HepG2 (cell line): ENCODE measurements at regions not wholly inside any gene's neighbourhood (a gene's known extent, or its start where the extent isn't known, plus 50 kb on each side); places are given as distances from the start of the nearest gene placed in this dataset.

Source experiments
- ATAC-seq: fragments of 200-7000 bp; cut with Tn5 transposase; 3 replicates; pipeline ENCODE4 v1.9.1; 2020; ENCODE audit warnings: mild to moderate bottlenecking, moderate library complexity
- BruUV-seq: library from RNA; stranded (reverse); fragments of 400-500 nt; replicated peaks from 2 replicates; lab custom pipeline; 2021; lab: Mats Ljungman, UMichigan
- CTCF ChIA-PET: fragments of 300-600 bp; formaldehyde crosslinking; extraction: SDS; loops from one replicate; lab custom pipeline; 2021; ENCODE audit warnings: low total read pairs, inconsistent platforms, low intra/inter-chr PET ratio; lab: Yijun Ruan, JAX
- POLR2A ChIA-PET: fragments of 350-600 bp; sonication (Branson Sonifier 250); formaldehyde crosslinking; loops from one replicate; lab custom pipeline; 2020; ENCODE audit warnings: antibody characterized with exemption, inconsistent platforms; lab: Yijun Ruan, JAX
- DNase-seq: peaks from one replicate; pipeline ENCODE4 v3.0.0-alpha.2; 2015; ENCODE audit warnings: low spot score
- FAIRE-seq: peaks from 3 replicates; lab custom pipeline; 2011; peaks lifted over from hg19 to GRCh38; lab: Jason Lieb, UNC
- H2AFZ ChIP-seq: one replicate; pipeline ENCODE4 v1.6.1; 2011; ENCODE audit warnings: low read length, inconsistent platforms
- H3K27ac ChIP-seq: fragments of 300-600 bp; 3 replicates; pipeline ENCODE4 v1.8.0; 2011; ENCODE audit warnings: mixed run types, mild to moderate bottlenecking, mixed read lengths, low read length, inconsistent platforms; ENCODE audit not compliant: insufficient read depth; ENCODE audit errors: extremely low read length
- H3K27me3 ChIP-seq, 2 experiments: fragments of 200-600 bp in 1 of 2; 2 replicates in 1 of 2; 3 replicates in 1 of 2; pipeline versions ENCODE4 v1.6.0 to v1.8.0; 2011; ENCODE audit warnings: low read length in 2 of 2, mild to moderate bottlenecking in 2 of 2, moderate library complexity in 2 of 2, inconsistent platforms in 1 of 2; ENCODE audit not compliant: insufficient read depth in 2 of 2, control insufficient read depth in 1 of 2
- H3K36me3 ChIP-seq, 2 experiments: fragments of 200-600 bp in 1 of 2; replicated peaks in 1 of 2; 2 replicates in 1 of 2; 3 replicates in 1 of 2; pipeline versions ENCODE4 v1.5.1 to v1.8.0; 2011; ENCODE audit warnings: low read length in 2 of 2, inconsistent platforms in 1 of 2; ENCODE audit not compliant: insufficient read depth in 2 of 2, control insufficient read depth in 1 of 2
- H3K4me1 ChIP-seq: 2 replicates; pipeline ENCODE4 v1.5.1; 2012; ENCODE audit warnings: low read length, inconsistent platforms; ENCODE audit not compliant: insufficient read depth
- H3K4me2 ChIP-seq: 2 replicates; pipeline ENCODE4 v1.6.0; 2011; ENCODE audit warnings: low read depth, low read length, inconsistent platforms
- H3K4me3 ChIP-seq, 3 experiments: fragments of 200-600 bp in 1 of 3; sonication (generic), shearing (Covaris generic) in 1 of 3; replicated peaks in 1 of 3; 2 replicates each; pipeline ENCODE4 v1.5.1; 2011 to 2016; ENCODE audit warnings: low read length in 3 of 3, inconsistent platforms in 2 of 3, low read depth in 2 of 3, mild to moderate bottlenecking in 2 of 3, control low read depth in 1 of 3, mixed read lengths in 1 of 3; ENCODE audit not compliant: insufficient read depth in 1 of 3
- H3K79me2 ChIP-seq: one replicate; pipeline ENCODE4 v1.6.1; 2011; ENCODE audit warnings: low read length, inconsistent platforms; ENCODE audit not compliant: insufficient read depth
- H3K9ac ChIP-seq: 2 replicates; pipeline ENCODE4 v1.6.0; 2011; ENCODE audit warnings: mild to moderate bottlenecking, low read depth, low read length, inconsistent platforms; ENCODE audit not compliant: insufficient read depth
- H3K9me3 ChIP-seq: 2 replicates; pipeline ENCODE4 v1.5.1; 2012; ENCODE audit warnings: mild to moderate bottlenecking, low read length
- H4K20me1 ChIP-seq: 2 replicates; pipeline ENCODE4 v1.6.0; 2011; ENCODE audit warnings: inconsistent platforms, mild to moderate bottlenecking, low read length, moderate library complexity; ENCODE audit not compliant: insufficient read depth
- RAD51 ChIP-seq: fragments of 450-650 bp; IDR thresholded peaks from 2 replicates; pipeline ENCODE4 v1.6.1; 2016; ENCODE audit warnings: borderline replicate concordance
- RNF219 ChIP-seq: sonication (generic); formaldehyde crosslinking; IDR thresholded peaks from 2 replicates; pipeline ENCODE4 v1.5.0; 2020; ENCODE audit warnings: mild to moderate bottlenecking, missing genetic modification reagents
- WIZ ChIP-seq: sonication (generic); formaldehyde crosslinking; IDR thresholded peaks from 2 replicates; pipeline ENCODE4 v1.5.1; 2020; ENCODE audit warnings: mild to moderate bottlenecking, missing genetic modification reagents
- WGBS: methylation state at CpG from one replicate; pipeline ENCODE4 v1.1.6; 2017; ENCODE audit warnings: low lambda C conversion rate; 5-methylcytosine and 5-hydroxymethylcytosine counted together
- in situ Hi-C: cut with HindIII; loops from 2 replicates; pipeline ENCODE4 v1.10.0; 2017; ENCODE audit warnings: low pct_unique_long_range_greater_than_20kb; ENCODE audit not compliant: extremely low pct_ligation_motif_present
- intact Hi-C: fragments of 100-400 bp; cut with micrococcal nuclease; formaldehyde crosslinking; loops from one replicate; pipeline ENCODE4 v1.10.0; 2022; ENCODE audit not compliant: unreplicated experiment

GRCh38 chr11:64453466-64453865, 94.5 kb downstream of the RPS6KA4 start:
- POLR2A ChIA-PET: no interaction called here

More at GRCh38 chr11:64453466-64453865, 94.5 kb downstream of the RPS6KA4 start:
- Histone ChIP-seq H3K4me3 (no peak overlapping the region), H3K9ac (no peak overlapping the region), H3K27me3 (peaks cover 5 to 73% of the 10 kb centered on the region in 2 experiments; a peak in 3 of 5 replicates), H3K79me2 (no peaks in the 10 kb centered on the region), H3K27ac (no peak overlapping the region), H3K4me2 (no peak overlapping the region), H3K4me1 (peaks cover 10% of the 10 kb centered on the region), H4K20me1 (no peaks in the 10 kb centered on the region)
- no TSS peak for BruUV-seq
- WGBS: 20% methylated on average over 1 of the region's 1 CpG
- CTCF ChIA-PET: no interaction called here
- ATAC-seq: no peak
- intact Hi-C loops: no loop called here
- TF ChIP-seq WIZ: no peak
- no peak for TF ChIP-seq RNF219 (CRISPR knock-in tag)
- TF ChIP-seq RAD51: no peak
- TF ChIP-seq, all 625 proteins: peak for 0
- FAIRE-seq (no peak), DNase-seq (no peak)
- Histone ChIP-seq H3K36me3 (no peaks in the 10 kb centered on the region), H2AFZ (no peak overlapping the region), H3K9me3 (no peaks in the 10 kb centered on the region)
- in situ Hi-C loops: no loop called here
